Endothelial cell of umbilical vein (primary cell): ENCODE measurements at regions not wholly inside any gene's neighbourhood (a gene's known extent, or its start where the extent isn't known, plus 50 kb on each side); places are given as distances from the start of the nearest gene placed in this dataset.
A peak's percentile ranks its signal among the peaks of the same experiment; 100 is the strongest.

Source experiments
- BruUV-seq: library from RNA; stranded (reverse); fragments of 400-500 nt; replicated peaks from 2 replicates; lab custom pipeline; 2021; lab: Mats Ljungman, UMichigan
- CTCF ChIA-PET: fragments of 300-600, 350-600 bp; sonication (Branson Sonifier 250); formaldehyde crosslinking; loops from one replicate; lab custom pipeline; 2021; ENCODE audit warnings: antibody characterized with exemption, inconsistent platforms; lab: Charles Lee
- POLR2A ChIA-PET: fragments of 300-600, 350-600 bp; sonication (Branson Sonifier 250); formaldehyde crosslinking; loops from one replicate; lab custom pipeline; 2021; ENCODE audit warnings: antibody characterized with exemption, inconsistent platforms; lab: Charles Lee
- DNase-seq: peaks from one replicate; pipeline ENCODE4 v3.0.0-alpha.2; 2011; ENCODE audit warnings: low read depth, low spot score
- FAIRE-seq: peaks from 2 replicates; lab custom pipeline; 2011; peaks lifted over from hg19 to GRCh38; lab: Jason Lieb, UNC
- H2AFZ ChIP-seq: 2 replicates; pipeline ENCODE4 v1.6.0; 2012; ENCODE audit warnings: low read depth, low read length, control low read depth, inconsistent platforms
- H3K27ac ChIP-seq: 2 replicates; pipeline ENCODE4 v1.5.1; 2011; ENCODE audit warnings: low read depth, mild to moderate bottlenecking, control low read depth, low read length, moderate library complexity; ENCODE audit not compliant: insufficient read depth
- H3K27me3 ChIP-seq, 2 experiments: 2 replicates each; pipeline versions ENCODE4 v1.6.0 to v1.6.1; 2011; ENCODE audit warnings: low read length in 2 of 2, mixed read lengths in 1 of 2; ENCODE audit not compliant: control insufficient read depth in 2 of 2, insufficient read depth in 2 of 2
- H3K36me3 ChIP-seq, 2 experiments: 2 replicates in 1 of 2; 3 replicates in 1 of 2; pipeline ENCODE4 v1.5.1; 2011; ENCODE audit warnings: low read length in 2 of 2, mild to moderate bottlenecking in 1 of 2, moderate library complexity in 1 of 2; ENCODE audit not compliant: control insufficient read depth in 2 of 2, insufficient read depth in 2 of 2; ENCODE audit errors: extremely low read depth in 1 of 2
- H3K4me1 ChIP-seq: 3 replicates; pipeline ENCODE4 v1.5.1; 2011; ENCODE audit warnings: mild to moderate bottlenecking, low read length; ENCODE audit not compliant: control insufficient read depth, insufficient read depth; ENCODE audit errors: extremely low read depth
- H3K4me2 ChIP-seq: 2 replicates; pipeline ENCODE4 v1.6.1; 2011; ENCODE audit warnings: low read length, control low read depth, mixed read lengths; ENCODE audit not compliant: insufficient read depth
- H3K4me3 ChIP-seq, 3 experiments: fragments of 200-600 bp in 1 of 3; sonication (generic), shearing (Covaris generic) in 1 of 3; replicated peaks in 1 of 3; 2 replicates each; pipeline ENCODE4 v1.5.1; 2011 to 2016; ENCODE audit warnings: control low read depth in 3 of 3, low read length in 3 of 3, mild to moderate bottlenecking in 2 of 3, inconsistent platforms in 1 of 3, low read depth in 1 of 3, moderate library complexity in 1 of 3; ENCODE audit not compliant: insufficient read depth in 1 of 3
- H3K79me2 ChIP-seq: 2 replicates; pipeline ENCODE4 v1.6.0; 2012; ENCODE audit warnings: low read length, inconsistent platforms; ENCODE audit not compliant: control insufficient read depth, insufficient read depth
- H3K9ac ChIP-seq: replicated peaks from 2 replicates; pipeline ENCODE3; 2011; ENCODE audit warnings: low read length, control low read depth; ENCODE audit not compliant: insufficient read depth; ENCODE audit errors: extremely low read depth
- H3K9me1 ChIP-seq: replicated peaks from 3 replicates; pipeline ENCODE4 v1.6.0; 2011; ENCODE audit warnings: mild to moderate bottlenecking, low read length; ENCODE audit not compliant: control insufficient read depth, insufficient read depth; ENCODE audit errors: extremely low read depth
- H3K9me3 ChIP-seq: replicated peaks from 2 replicates; pipeline ENCODE4 v1.5.1; 2012; ENCODE audit warnings: low read length, inconsistent platforms; ENCODE audit not compliant: control insufficient read depth, insufficient read depth
- H4K20me1 ChIP-seq: replicated peaks from 2 replicates; pipeline ENCODE3; 2011; ENCODE audit warnings: mild to moderate bottlenecking, low read length; ENCODE audit not compliant: control insufficient read depth, insufficient read depth; ENCODE audit errors: extremely low read depth
- EZH2 ChIP-seq: IDR thresholded peaks from 2 replicates; pipeline ENCODE4 v1.6.1; 2012; ENCODE audit warnings: borderline replicate concordance, low read depth, mild to moderate bottlenecking, moderate library complexity, low read length, inconsistent platforms; ENCODE audit not compliant: severe bottlenecking
- FOS ChIP-seq: IDR thresholded peaks from 2 replicates; pipeline ENCODE4 v1.6.1; 2011; ENCODE audit warnings: mild to moderate bottlenecking, low read length, moderate library complexity, borderline replicate concordance; ENCODE audit not compliant: insufficient read depth
- GATA2 ChIP-seq: IDR thresholded peaks from 2 replicates; pipeline ENCODE4 v1.7.0; 2011; ENCODE audit warnings: low read depth, mild to moderate bottlenecking, moderate library complexity, mixed read lengths, low read length; ENCODE audit not compliant: insufficient read length, insufficient read depth
- JUN ChIP-seq: IDR thresholded peaks from 2 replicates; pipeline ENCODE4 v1.6.1; 2011; ENCODE audit warnings: borderline replicate concordance, low read depth; ENCODE audit not compliant: insufficient read length, insufficient read depth
- MYC ChIP-seq: IDR thresholded peaks from one replicate; pipeline ENCODE4 v1.6.1; 2011; ENCODE audit warnings: mild to moderate bottlenecking, low read depth, low read length
- POLR2A ChIP-seq: IDR thresholded peaks from 2 replicates; pipeline ENCODE4 v1.6.1; 2012; ENCODE audit warnings: low read depth, mild to moderate bottlenecking, control low read depth, low read length
- POLR2AphosphoS5 ChIP-seq: IDR thresholded peaks from 2 replicates; pipeline ENCODE4 v1.6.1; 2012; ENCODE audit warnings: low read depth, mild to moderate bottlenecking, control low read depth, low read length, moderate library complexity; ENCODE audit not compliant: insufficient read depth
- dilution Hi-C: fragments of 300-500 bp; cut with MboI; formaldehyde crosslinking; loops from one replicate; pipeline ENCODE4 v1.15.0; 2019; ENCODE audit warnings: low sequenced_read_pairs; ENCODE audit not compliant: extremely low pct_ligation_motif_present
- intact Hi-C: fragments of 100-400 bp; cut with micrococcal nuclease; formaldehyde crosslinking; loops from one replicate; pipeline ENCODE4 v1.10.0; 2022
- TF ChIP-seq, protein P1 (sequence below), 2 donors: IDR thresholded peaks; 1 replicate in 1 of 2; 2 replicates in 1 of 2; pipeline ENCODE4 v1.5.1; 2011; ENCODE audit warnings: low read length in 2 of 2, mild to moderate bottlenecking in 2 of 2, moderate library complexity in 2 of 2, control low read depth in 1 of 2, inconsistent platforms in 1 of 2, low read depth in 1 of 2; ENCODE audit not compliant: insufficient read depth in 1 of 2; ENCODE audit errors: extremely low read depth in 1 of 2
- TF ChIP-seq, protein P2 (sequence below): IDR thresholded peaks from 2 replicates; pipeline ENCODE4 v1.6.1; 2011; ENCODE audit not compliant: insufficient read depth, insufficient read length

DNA sequence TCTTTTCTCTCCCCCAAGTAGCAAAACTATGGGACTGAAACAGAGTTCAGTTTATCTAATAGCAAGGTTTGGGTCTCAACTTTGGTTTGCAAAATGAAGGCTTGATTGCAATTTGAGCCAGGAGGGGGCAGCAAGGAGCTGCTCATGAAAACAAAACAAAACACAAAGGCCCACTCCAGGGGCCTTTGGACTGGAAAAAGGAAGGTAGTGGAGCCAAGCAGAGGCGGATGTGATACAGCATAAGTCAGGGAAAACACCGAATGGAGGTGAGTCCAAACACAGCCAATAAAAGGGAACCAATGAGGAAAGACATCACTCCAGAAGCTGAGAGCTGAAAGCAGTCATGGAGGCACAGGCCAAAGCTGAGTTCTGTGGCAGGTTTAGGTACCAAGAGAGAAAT is 799.7 kb upstream of the ACVR2A start:
- peak overlapping the region; percentile 87 for H2AFZ ChIP-seq
- H3K4me2 ChIP-seq, result no peak overlapping the region
- no peaks in the 10 kb centered on the region for H3K27me3 ChIP-seq
- peak; percentile 47 for DNase-seq
- H3K9me1 ChIP-seq, result no peaks in the 10 kb centered on the region
- no TSS peak for BruUV-seq
- intact Hi-C loops, result loop anchor here (1.0 to 5.0 kb wide), 4 partner anchors 118 to 866 kb away; no protein-coding TSS in a partner anchor
- no peak overlapping the region for H3K9ac ChIP-seq
- H3K9me3 ChIP-seq, result no peaks in the 10 kb centered on the region
- no peak overlapping the region for H3K4me3 ChIP-seq
- no peaks in the 10 kb centered on the region for H3K36me3 ChIP-seq
- POLR2A ChIA-PET, result no interaction called here
- peak; percentile 35 for FAIRE-seq
- dilution Hi-C loops, result no loop called here
- H4K20me1 ChIP-seq, result no peaks in the 10 kb centered on the region
- H3K27ac ChIP-seq, result no peak overlapping the region
- no peak for TF ChIP-seq GATA2
- TF ChIP-seq, protein P1, sequence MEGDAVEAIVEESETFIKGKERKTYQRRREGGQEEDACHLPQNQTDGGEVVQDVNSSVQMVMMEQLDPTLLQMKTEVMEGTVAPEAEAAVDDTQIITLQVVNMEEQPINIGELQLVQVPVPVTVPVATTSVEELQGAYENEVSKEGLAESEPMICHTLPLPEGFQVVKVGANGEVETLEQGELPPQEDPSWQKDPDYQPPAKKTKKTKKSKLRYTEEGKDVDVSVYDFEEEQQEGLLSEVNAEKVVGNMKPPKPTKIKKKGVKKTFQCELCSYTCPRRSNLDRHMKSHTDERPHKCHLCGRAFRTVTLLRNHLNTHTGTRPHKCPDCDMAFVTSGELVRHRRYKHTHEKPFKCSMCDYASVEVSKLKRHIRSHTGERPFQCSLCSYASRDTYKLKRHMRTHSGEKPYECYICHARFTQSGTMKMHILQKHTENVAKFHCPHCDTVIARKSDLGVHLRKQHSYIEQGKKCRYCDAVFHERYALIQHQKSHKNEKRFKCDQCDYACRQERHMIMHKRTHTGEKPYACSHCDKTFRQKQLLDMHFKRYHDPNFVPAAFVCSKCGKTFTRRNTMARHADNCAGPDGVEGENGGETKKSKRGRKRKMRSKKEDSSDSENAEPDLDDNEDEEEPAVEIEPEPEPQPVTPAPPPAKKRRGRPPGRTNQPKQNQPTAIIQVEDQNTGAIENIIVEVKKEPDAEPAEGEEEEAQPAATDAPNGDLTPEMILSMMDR (IDR thresholded peaks at IDR 0.05; ENCODE audit: extremely low read depth in 1 of 2, insufficient read depth in 1 of 2, low read depth in 1 of 2, low read length in 2 of 2), result peak; percentile 62 to 69
- CTCF ChIA-PET, result interaction anchor here (0.6 to 4.9 kb wide), 39 partner anchors 8 to 901 kb away, joined by 3 to 65 read pairs (median 4); no protein-coding TSS in a partner anchor
- no peaks in the 10 kb centered on the region for H3K4me1 ChIP-seq
- H3K79me2 ChIP-seq, result no peaks in the 10 kb centered on the region

DNA sequence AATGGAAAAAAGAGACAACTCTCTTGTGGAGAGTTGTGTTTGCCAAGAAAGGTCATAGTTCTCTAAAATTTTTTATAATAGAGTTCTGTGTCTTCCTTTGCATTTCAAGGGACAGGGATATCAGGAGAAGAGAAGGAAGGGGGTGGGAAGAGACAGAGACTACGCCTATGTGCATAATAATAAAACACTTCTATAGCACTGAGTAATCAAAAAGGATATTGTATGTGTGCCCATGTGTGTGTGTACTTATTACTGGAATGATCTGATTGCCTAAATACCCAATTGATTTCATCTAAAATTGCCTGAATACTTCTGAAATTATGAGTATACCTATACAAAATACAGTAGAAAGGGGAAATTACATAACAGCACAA is 803.7 kb upstream of the ACVR2A start:
- Histone ChIP-seq H3K27me3 (no peaks in the 10 kb centered on the region), H3K9ac (no peak overlapping the region), H3K9me1 (no peaks in the 10 kb centered on the region), H3K79me2 (no peaks in the 10 kb centered on the region), H3K9me3 (no peaks in the 10 kb centered on the region), H3K4me1 (no peaks in the 10 kb centered on the region), H3K4me3 (no peak overlapping the region), H2AFZ (no peak overlapping the region), H3K36me3 (no peaks in the 10 kb centered on the region), H3K4me2 (no peak overlapping the region), H4K20me1 (no peaks in the 10 kb centered on the region), H3K27ac (no peak overlapping the region)
- TF ChIP-seq GATA2 (no peak), POLR2AphosphoS5 (no peak), JUN (no peak), MYC (no peak), EZH2 (no peak), FOS (no peak), POLR2A (no peak)
- TF ChIP-seq, protein P1 (IDR thresholded peaks at IDR 0.05; ENCODE audit: extremely low read depth in 1 of 2, insufficient read depth in 1 of 2, low read depth in 1 of 2, low read length in 2 of 2), result no peak
- TF ChIP-seq, protein P2, sequence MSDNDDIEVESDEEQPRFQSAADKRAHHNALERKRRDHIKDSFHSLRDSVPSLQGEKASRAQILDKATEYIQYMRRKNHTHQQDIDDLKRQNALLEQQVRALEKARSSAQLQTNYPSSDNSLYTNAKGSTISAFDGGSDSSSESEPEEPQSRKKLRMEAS, result no peak
- no peak for FAIRE-seq
- dilution Hi-C loops (no loop called here), intact Hi-C loops (no loop called here)
- ChIA-PET CTCF (interaction anchor here (1.6 kb wide), 1 partner anchor 870 kb away, joined by 9 read pairs; no protein-coding TSS in a partner anchor), POLR2A (no interaction called here)
- DNase-seq, result no peak
- no TSS peak for BruUV-seq
